Lower leg skin (tissue), 4 donors: ENCODE measurements at regions not wholly inside any gene's neighbourhood (a gene's known extent, or its start where the extent isn't known, plus 50 kb on each side); places are given as distances from the start of the nearest gene placed in this dataset.

Experiments used
- DNase-seq, 2 donors: peaks; one replicate each; pipeline ENCODE4 v3.0.0-alpha.2; 2019; ENCODE audit warnings: low spot score in 2 of 2
- H3K4me3 ChIP-seq: fragments of 200-600 bp; sonication (generic); 2 replicates; pipeline ENCODE4 v1.5.1; 2017; ENCODE audit warnings: mild to moderate bottlenecking, low read depth; ENCODE audit not compliant: poor library complexity, severe bottlenecking
- CTCF ChIP-seq, 3 donors: fragments of 450-650 bp; IDR thresholded peaks; one replicate each; pipeline ENCODE4 v1.5.1; 2016; ENCODE audit warnings: antibody characterized with exemption in 3 of 3, mild to moderate bottlenecking in 3 of 3, moderate library complexity in 2 of 3
- POLR2A ChIP-seq, 2 donors: fragments of 450-650 bp; IDR thresholded peaks; one replicate each; pipeline ENCODE4 v1.6.1; 2016 to 2017; ENCODE audit warnings: antibody characterized with exemption in 2 of 2, mild to moderate bottlenecking in 1 of 2, moderate library complexity in 1 of 2
- WGBS, 2 donors: methylation state at CpG; one replicate each; pipeline ENCODE4 v1.1.5; 2018; 5-methylcytosine and 5-hydroxymethylcytosine counted together
- intact Hi-C: fragments of 100-400 bp; cut with DNase I; formaldehyde crosslinking; loops from one replicate; pipeline ENCODE4 v1.15.0; 2023; ENCODE audit warnings: low total_unique reads

GRCh38 chr10:125332548-125333208, 172.3 kb upstream of the CTBP2 start:
- no peak for DNase-seq
- TF ChIP-seq POLR2A (IDR thresholded peaks at IDR 0.05) (no peak), CTCF (IDR thresholded peaks at IDR 0.05) (no peak)
- no peak overlapping the region for H3K4me3 ChIP-seq
- intact Hi-C loops, result no loop called here
- 48 to 59% methylated on average over 6 of the region's 6 CpGs for WGBS, 2 donors

- 94 to 98% methylated on average over 7 of the region's 7 CpGs for WGBS, 2 donors
- H3K4me3 ChIP-seq, result no peak overlapping the region
- intact Hi-C loops, result no loop called here
- TF ChIP-seq CTCF (IDR thresholded peaks at IDR 0.05) (no peak), POLR2A (IDR thresholded peaks at IDR 0.05) (no peak)
- no peak for DNase-seq
Measured at GRCh38 chr10:125331056-125331455, 170.7 kb upstream of the CTBP2 start.

DNA sequence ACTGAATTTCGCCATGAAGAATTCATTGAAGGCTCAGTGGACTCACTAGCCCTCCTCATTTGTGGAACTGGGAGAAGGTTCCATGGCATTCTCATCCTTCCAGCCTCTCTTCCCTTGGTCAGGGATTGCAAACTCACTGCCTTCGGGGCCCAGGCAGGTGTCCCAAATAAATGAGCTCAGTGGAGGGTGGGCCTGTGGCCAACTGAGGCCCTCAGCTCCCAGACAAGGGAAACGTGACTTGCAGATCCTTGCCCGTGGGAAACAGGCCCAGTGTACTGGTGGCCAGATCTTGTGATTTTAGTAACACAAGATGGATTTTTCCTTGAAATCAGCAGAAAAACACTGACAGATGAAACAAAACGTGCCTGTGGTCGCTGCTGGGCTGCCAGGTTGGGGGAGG, 168.7 kb upstream of the CTBP2 start:
- no peak for TF ChIP-seq POLR2A (IDR thresholded peaks at IDR 0.05)
- TF ChIP-seq CTCF (IDR thresholded peaks at IDR 0.05), result no peak
- WGBS, 2 donors, result 47 to 55% methylated on average over 6 of the region's 6 CpGs
- no peak overlapping the region for H3K4me3 ChIP-seq
- intact Hi-C loops, result no loop called here
- DNase-seq, result no peak

- WGBS, 2 donors, result 75 to 79% methylated on average over 3 of the region's 3 CpGs
- intact Hi-C loops, result no loop called here
- TF ChIP-seq POLR2A (IDR thresholded peaks at IDR 0.05) (no peak), CTCF (IDR thresholded peaks at IDR 0.05) (no peak)
Measured at GRCh38 chr10:125325326-125325725, 165.0 kb upstream of the CTBP2 start.

GRCh38 chr10:125316436-125316835, 156.1 kb upstream of the CTBP2 start:
- DNase-seq, result no peak
- TF ChIP-seq CTCF (IDR thresholded peaks at IDR 0.05) (no peak), POLR2A (IDR thresholded peaks at IDR 0.05) (no peak)
- intact Hi-C loops, result no loop called here
- H3K4me3 ChIP-seq, result no peak overlapping the region
- WGBS, 2 donors, result 75 to 83% methylated on average over 3 of the region's 3 CpGs

More at GRCh38 chr10:125325326-125325725, 165.0 kb upstream of the CTBP2 start:
- no peak overlapping the region for H3K4me3 ChIP-seq
- no peak for DNase-seq

DNA sequence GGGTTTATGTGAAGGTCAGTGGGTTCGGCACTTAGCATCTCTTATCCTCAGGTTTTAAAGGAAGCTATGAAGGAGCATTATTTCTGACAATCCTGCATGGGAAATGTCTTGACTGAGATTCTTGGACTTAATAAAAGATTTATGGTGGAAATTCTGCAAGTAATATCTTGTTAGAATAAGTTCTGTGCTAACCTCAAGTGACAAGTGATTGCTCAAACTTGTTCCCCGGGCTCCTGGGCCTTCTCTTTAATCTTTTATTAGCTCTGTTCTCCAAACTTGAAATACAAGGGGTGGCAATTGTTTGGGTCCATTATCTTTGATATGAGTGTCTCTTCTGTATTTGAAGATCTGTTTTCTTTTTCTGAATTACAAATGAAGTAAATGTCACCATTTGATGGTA, 140.6 kb upstream of the CTBP2 start:
- WGBS, 2 donors, result 45 to 52% methylated on average over 2 of the region's 2 CpGs
- no peak for TF ChIP-seq POLR2A (IDR thresholded peaks at IDR 0.05)
- no peak for TF ChIP-seq CTCF (IDR thresholded peaks at IDR 0.05)

More for the DNA sequence above, 140.6 kb upstream of the CTBP2 start:
- intact Hi-C loops, result no loop called here
- DNase-seq, result no peak
- H3K4me3 ChIP-seq, result no peak overlapping the region
